AG10803 (cell line): ENCODE measurements at regions not wholly inside any gene's neighbourhood (a gene's known extent, or its start where the extent isn't known, plus 50 kb on each side); places are given as distances from the start of the nearest gene placed in this dataset.

Experiments used
- DNase-seq: peaks from one replicate; pipeline ENCODE4 v3.0.0; 2010; ENCODE audit warnings: low read depth
- H3K4me3 ChIP-seq: 2 replicates; pipeline ENCODE4 v1.5.1; 2011; ENCODE audit warnings: mild to moderate bottlenecking, low read length, control low read depth
- TF ChIP-seq, protein P1 (sequence below): conservative IDR thresholded peaks from 2 replicates; pipeline ENCODE4 v1.5.1; 2011; ENCODE audit warnings: mild to moderate bottlenecking, low read length, control low read depth, inconsistent platforms

DNA sequence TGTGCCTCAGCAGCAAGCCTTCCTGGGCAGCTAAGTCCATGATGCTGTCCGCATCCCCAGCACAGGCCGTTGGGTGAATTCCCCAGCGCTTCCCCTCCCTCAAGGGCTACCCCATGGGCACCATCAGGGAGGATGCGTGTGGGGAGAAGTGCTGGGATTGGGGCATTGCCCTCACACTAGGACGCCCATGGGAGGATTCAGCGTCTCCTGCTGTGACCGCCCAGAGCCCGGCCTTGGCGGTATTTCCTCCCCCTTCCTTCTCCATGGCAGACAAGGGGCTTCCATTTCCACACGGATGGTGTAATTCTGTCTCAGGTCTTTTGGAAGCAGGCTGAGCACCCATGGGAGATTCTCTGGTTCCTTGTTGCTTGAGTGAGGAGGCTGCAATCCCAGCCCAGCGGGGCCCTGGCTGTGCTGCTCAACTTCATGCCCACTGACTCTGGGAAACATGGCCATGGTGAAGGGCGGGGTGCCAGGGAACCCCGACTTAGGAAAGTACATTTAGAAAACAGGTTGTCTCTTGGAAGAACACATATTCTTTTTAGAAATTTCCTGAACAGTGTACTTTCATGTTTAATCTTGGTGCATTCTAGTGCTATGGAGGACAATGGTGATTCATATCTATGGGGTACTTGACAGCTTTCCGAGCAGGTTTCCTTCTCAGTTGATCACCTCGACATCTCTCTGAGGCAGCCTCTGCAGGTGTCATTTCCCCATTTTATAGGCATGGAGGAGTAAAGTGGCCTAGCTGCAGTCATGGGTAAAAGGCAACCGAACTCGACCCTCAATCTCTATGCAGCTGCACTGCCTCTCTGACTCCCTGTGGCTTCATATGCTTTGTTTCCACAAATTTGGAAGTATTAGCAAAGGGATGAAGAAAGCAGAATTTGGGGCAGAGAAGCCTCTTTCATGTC is 178.2 kb upstream of the CST7 start:
- DNase-seq: no peak
- no peak overlapping the region for H3K4me3 ChIP-seq
- TF ChIP-seq, protein P1, sequence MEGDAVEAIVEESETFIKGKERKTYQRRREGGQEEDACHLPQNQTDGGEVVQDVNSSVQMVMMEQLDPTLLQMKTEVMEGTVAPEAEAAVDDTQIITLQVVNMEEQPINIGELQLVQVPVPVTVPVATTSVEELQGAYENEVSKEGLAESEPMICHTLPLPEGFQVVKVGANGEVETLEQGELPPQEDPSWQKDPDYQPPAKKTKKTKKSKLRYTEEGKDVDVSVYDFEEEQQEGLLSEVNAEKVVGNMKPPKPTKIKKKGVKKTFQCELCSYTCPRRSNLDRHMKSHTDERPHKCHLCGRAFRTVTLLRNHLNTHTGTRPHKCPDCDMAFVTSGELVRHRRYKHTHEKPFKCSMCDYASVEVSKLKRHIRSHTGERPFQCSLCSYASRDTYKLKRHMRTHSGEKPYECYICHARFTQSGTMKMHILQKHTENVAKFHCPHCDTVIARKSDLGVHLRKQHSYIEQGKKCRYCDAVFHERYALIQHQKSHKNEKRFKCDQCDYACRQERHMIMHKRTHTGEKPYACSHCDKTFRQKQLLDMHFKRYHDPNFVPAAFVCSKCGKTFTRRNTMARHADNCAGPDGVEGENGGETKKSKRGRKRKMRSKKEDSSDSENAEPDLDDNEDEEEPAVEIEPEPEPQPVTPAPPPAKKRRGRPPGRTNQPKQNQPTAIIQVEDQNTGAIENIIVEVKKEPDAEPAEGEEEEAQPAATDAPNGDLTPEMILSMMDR: no peak

DNA sequence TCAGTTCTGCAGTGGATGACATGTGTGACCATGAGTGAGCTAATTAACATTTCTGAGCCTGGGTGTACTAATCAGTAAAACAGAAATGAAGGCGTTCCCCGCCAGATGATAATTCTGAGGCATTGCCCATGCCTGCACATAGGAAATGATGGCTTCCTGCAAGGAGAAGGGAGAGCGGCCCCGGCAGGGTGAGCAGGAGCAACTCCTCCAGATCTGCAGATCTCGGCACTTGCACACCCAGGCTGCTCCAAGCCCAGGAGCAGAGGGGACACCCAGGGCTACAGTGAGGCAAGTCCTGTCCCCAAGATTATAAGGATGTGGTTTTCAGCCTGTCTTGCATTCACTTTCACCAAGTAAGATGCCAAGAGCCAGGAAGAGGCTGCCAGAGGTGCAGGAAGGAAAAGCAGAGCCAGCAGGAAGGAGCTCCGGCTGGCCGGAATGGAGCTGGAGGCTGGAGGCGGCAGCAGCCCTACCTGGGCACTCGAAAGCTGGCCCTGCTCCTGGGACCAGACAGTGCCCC is 177.5 kb upstream of the CST7 start:
- TF ChIP-seq, protein P1: no peak
- H3K4me3 ChIP-seq: no peak overlapping the region
- DNase-seq: no peak

DNA sequence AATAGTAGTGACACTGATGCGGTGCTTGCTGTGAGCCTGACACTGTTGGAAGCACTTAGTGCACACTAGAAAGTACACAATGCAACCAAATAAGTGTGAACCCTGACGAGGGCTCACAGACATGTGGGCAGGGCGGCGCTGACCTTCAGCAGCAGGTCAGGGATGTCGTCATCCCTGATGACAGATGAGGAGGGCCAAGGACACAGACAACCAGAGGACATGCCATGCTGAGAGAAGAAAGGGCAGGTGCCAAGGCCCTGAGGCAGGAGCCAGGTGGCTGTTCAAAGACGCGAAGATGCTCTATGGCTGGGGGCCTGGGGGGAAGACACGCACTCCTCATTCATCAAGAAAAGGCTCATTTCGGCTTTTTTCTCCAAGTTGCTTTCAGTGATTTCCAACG is 176.4 kb upstream of the CST7 start:
- H3K4me3 ChIP-seq: no peak overlapping the region
- DNase-seq: no peak
- TF ChIP-seq, protein P1: no peak

DNA sequence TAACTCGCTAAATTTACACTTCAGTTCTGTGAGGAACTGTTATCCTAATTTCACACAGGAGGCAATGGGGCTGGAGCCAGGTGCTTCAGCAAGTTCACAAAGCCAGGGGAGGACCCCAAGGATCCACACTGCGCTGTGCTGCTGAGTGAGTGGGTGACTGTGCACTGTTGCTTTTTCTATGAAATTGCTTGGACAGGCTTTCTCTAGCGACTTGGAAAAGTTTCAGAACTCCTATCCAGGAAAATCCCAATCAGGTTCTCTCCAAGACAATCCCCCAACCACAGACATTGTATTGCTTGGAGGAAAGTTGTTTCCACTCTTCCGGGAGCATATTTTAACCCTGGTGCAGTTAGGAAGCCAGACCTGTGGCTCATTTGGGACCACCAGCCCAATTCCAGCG is 175.9 kb upstream of the CST7 start:
- no peak for DNase-seq
- no peak overlapping the region for H3K4me3 ChIP-seq
- TF ChIP-seq, protein P1: no peak

DNA sequence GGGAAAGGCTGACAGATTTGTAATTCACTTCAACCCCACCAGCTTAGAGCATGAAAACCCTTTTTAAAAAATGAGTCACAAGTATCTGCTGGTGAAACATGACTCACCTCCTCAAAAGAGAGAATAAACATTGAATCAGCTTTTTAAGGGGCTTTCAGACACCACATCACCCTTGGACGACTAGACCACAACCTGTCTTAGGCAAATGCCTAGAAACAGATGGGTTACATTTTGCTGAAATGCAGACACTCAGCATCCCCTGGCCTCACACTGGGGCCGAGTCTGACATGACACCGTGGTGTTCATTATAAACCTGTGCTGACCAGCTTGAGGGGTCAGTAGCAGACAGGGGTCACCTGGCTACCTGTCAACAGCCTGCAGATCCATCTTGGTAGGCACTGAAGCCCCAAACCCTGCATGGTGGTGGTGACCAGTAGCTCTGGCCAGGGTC is 175.3 kb upstream of the CST7 start:
- no peak overlapping the region for H3K4me3 ChIP-seq
- peak; percentile 73 for DNase-seq
- TF ChIP-seq, protein P1: no peak

DNA sequence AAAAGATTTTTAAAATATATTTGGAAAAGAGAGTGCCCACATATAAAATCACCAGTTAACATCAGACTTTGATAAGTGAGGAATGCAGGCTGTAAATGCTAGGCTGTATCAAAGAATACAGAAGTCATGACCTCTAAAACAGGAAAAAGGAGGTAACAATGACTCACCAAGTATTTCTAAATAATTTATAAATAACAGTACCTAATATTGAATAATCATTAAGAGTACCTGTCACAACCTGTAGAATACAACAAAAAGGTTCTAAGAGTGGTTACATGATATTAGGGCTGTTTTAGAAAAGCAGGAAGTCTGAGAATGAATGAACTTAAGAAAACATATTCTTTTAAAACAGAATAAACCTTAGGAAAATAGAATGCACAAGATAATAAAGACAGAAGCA is 173.1 kb upstream of the CST7 start:
- H3K4me3 ChIP-seq: no peak overlapping the region
- DNase-seq: no peak
- TF ChIP-seq, protein P1: no peak

DNA sequence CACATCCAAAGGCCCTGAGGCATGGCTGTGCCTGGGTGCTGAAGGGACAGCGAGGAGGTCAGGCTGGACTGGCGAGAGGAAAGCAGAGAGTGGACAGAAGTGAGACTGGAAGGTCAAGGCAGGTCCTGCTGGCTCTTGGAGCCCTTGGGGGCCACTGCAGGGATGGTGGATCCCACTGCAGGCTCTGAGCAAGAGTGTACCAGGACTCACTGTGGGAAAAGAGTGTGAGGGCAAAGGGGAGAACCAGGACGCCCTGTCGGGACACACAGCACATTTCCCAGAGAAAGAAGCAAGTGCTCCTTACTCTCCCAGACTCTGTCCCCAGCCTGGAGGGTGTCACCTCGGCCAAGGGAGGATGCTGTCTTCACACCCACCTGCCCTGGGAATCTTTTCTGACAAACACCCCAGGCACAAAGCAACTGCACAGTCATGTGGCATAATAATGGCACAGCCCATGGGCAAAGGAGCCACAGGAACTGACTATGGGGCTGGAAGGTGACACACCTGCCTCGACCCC is 172.3 kb upstream of the CST7 start:
- TF ChIP-seq, protein P1: no peak
- no peak for DNase-seq
- H3K4me3 ChIP-seq: no peak overlapping the region
